ENCODE measurements at regions not wholly inside any gene's neighbourhood (a gene's known extent, or its start where the extent isn't known, plus 50 kb on each side); places are given as distances from the start of the nearest gene placed in this dataset.

GRCh38 chrX:127621780-127622179, 430.4 kb downstream of the ACTRT1 start:
- TF ChIP-seq CTCF (conservative IDR thresholded peaks at IDR 0.05; ENCODE audit: low read depth, low read length) (no peak), ELK1 (IDR thresholded peaks at IDR 0.05; ENCODE audit: borderline replicate concordance, low read depth, low read length) (no peak), POLR2A (IDR thresholded peaks at IDR 0.05; ENCODE audit: low read depth, low read length) (no peak), RFX5 (IDR thresholded peaks at IDR 0.05; ENCODE audit: low read depth, low read length) (no peak), USF2 (IDR thresholded peaks at IDR 0.05; ENCODE audit: low read depth, low read length) (no peak), MXI1 (IDR thresholded peaks at IDR 0.05; ENCODE audit: borderline replicate concordance, low read depth, low read length) (no peak), FOS (IDR thresholded peaks at IDR 0.05; ENCODE audit: low read depth, low read length) (no peak), RAD21 (IDR thresholded peaks at IDR 0.05; ENCODE audit: low read length) (no peak), MAFK (IDR thresholded peaks at IDR 0.05; ENCODE audit: low read depth, low read length) (no peak), BHLHE40 (IDR thresholded peaks at IDR 0.05; ENCODE audit: low read depth, low read length) (no peak), MAZ (IDR thresholded peaks at IDR 0.05; ENCODE audit: borderline replicate concordance, low read depth, low read length) (no peak)

Measured in IMR-90 (cell line).